ENCODE measurements at regions not wholly inside any gene's neighbourhood (a gene's known extent, or its start where the extent isn't known, plus 50 kb on each side); places are given as distances from the start of the nearest gene placed in this dataset.

DNA sequence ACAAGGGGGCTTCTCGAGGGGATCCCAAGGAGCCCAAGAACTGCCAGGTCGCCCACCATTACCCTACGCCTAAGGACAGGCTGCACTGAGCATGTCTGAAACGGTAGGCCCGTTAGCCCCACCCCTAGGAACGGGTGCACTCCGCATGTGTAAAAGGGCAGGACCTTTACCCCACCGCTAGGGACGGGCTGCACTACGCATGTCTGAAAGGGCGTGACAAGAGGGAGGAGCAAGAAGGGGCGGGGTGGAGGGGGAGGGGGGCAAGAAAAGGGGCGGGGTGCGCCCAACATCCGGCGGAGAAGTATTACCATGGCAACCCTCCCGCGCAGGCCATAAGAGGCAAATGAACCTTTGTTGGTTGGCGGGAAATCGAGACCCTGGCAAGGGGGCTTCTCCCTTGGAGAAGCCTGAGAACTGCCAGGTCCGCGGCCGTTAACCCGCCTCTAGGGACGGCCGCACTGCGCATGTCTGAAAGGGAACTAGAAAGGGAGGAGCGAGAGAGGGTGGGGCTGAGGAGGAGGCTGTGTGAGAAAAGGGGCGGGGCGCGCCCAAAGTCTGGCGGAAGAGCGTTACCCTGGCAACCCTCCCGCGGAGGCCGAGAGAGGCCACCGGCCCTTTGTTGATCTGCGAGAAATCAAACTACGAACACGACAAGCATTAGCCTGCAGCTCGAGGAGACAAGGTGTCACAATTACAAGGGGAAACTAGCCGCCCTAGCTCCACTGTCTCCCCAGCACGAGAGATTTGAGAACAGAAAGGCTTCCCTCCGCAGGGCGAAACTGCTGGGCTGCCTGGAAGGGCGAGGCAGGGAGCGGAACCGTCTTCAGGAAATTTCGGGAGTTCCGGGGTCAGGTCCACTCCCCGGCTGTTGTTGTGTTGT is 2046.8 kb downstream of the TP53TG3F start:
- Histone ChIP-seq H3K27me3 (no peaks in the 10 kb centered on the region), H3K9me3 (replicated peaks in 1 of 3) (no peaks in the 10 kb centered on the region), H3K36me3 (replicated peaks in 1 of 2) (no peaks in the 10 kb centered on the region), H3K4me3 (no peak overlapping the region), H3K4me1 (replicated peaks in 1 of 2) (no peaks in the 10 kb centered on the region), H3K27ac (no peak overlapping the region)
- no peak for DNase-seq
- intact Hi-C loops (cut with DNase I): no loop called here
- no peak for TF ChIP-seq POLR2A (IDR thresholded peaks at IDR 0.05)
- TF ChIP-seq, protein P1, sequence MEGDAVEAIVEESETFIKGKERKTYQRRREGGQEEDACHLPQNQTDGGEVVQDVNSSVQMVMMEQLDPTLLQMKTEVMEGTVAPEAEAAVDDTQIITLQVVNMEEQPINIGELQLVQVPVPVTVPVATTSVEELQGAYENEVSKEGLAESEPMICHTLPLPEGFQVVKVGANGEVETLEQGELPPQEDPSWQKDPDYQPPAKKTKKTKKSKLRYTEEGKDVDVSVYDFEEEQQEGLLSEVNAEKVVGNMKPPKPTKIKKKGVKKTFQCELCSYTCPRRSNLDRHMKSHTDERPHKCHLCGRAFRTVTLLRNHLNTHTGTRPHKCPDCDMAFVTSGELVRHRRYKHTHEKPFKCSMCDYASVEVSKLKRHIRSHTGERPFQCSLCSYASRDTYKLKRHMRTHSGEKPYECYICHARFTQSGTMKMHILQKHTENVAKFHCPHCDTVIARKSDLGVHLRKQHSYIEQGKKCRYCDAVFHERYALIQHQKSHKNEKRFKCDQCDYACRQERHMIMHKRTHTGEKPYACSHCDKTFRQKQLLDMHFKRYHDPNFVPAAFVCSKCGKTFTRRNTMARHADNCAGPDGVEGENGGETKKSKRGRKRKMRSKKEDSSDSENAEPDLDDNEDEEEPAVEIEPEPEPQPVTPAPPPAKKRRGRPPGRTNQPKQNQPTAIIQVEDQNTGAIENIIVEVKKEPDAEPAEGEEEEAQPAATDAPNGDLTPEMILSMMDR (IDR thresholded peaks at IDR 0.05): no peak
- WGBS, 4 donors: 48 to 64% (median 53%) methylated on average over 43 to 51 of the region's 51 CpGs

DNA sequence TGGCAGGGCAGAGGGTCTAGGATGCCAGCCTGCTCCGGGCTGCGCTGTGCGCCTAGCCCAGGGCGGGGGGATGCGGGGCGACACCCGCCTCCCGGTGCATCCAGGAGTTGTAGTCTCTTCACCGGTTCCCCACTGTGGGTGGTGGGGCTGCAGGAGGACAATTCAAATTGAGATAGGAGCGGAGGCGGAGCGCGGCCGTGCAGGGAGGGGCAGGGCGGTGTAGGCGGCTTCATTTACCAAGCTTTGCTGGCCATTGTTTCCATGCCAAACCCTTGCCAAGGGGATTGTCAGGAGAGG is 2047.4 kb downstream of the TP53TG3F start:
- DNase-seq: no peak
- no peak overlapping the region for H3K27ac ChIP-seq
- intact Hi-C loops (cut with DNase I): no loop called here
- H3K27me3 ChIP-seq: no peaks in the 10 kb centered on the region
- H3K36me3 ChIP-seq (replicated peaks in 1 of 2): no peaks in the 10 kb centered on the region
- no peak overlapping the region for H3K4me3 ChIP-seq
- TF ChIP-seq POLR2A (IDR thresholded peaks at IDR 0.05): no peak
- TF ChIP-seq, protein P1 (IDR thresholded peaks at IDR 0.05): no peak
- H3K9me3 ChIP-seq (replicated peaks in 1 of 3): no peaks in the 10 kb centered on the region
- H3K4me1 ChIP-seq (replicated peaks in 1 of 2): no peaks in the 10 kb centered on the region
- 47 to 74% (median 63%) methylated on average over 8 to 16 of the region's 16 CpGs for WGBS, 4 donors

DNA sequence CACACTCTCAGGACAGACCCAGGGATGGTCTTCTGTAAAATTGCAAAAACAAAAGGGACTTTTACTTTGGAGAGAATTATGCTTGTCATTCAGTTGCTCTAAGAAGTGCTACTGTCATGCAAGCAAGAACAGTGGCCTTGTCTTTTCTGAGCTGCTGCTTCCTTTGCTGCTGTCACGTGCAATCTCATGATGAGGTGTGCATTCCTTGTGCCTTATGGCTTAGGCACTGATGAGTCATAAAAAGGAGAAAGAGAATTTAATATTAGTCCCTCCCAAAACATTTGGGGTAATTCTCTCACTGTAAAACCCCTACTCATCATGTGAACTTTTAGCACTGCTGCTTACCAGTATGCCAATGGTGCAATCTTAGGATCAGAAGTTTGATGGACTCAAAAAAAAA is 2051.3 kb downstream of the TP53TG3F start:
- Histone ChIP-seq H3K4me3 (no peak overlapping the region), H3K9me3 (replicated peaks in 1 of 3) (no peaks in the 10 kb centered on the region), H3K27ac (no peak overlapping the region), H3K27me3 (no peaks in the 10 kb centered on the region), H3K36me3 (replicated peaks in 1 of 2) (no peaks in the 10 kb centered on the region), H3K4me1 (replicated peaks in 1 of 2) (no peaks in the 10 kb centered on the region)
- TF ChIP-seq, protein P1 (IDR thresholded peaks at IDR 0.05): no peak
- no peak for TF ChIP-seq POLR2A (IDR thresholded peaks at IDR 0.05)
- intact Hi-C loops (cut with DNase I): no loop called here
- no peak for DNase-seq
- 15 to 31% (median 28%) methylated on average over 1 of the region's 1 CpG for WGBS, 4 donors

DNA sequence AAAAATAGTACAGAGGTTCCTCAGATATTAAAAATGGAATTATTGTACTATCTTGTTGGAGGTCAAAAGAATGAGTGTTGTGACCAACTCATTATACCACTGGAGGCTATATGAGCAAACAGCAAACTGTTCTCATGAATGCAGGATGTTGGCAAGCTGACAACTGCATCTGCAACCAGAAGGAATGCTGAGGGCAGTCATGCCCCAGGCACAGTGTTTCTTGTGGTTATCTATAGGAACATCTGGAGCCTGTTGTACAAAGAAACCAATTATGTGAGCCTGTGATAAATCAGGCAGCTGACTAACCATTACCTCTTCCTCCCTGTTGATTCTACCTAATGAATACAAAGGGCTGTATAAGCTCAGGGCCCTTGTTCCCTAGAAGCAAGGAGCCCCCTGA is 2057.1 kb downstream of the TP53TG3F start:
- Histone ChIP-seq H3K36me3 (replicated peaks in 1 of 2) (no peaks in the 10 kb centered on the region), H3K27ac (no peak overlapping the region), H3K27me3 (no peaks in the 10 kb centered on the region), H3K4me1 (replicated peaks in 1 of 2) (no peaks in the 10 kb centered on the region), H3K9me3 (replicated peaks in 1 of 3) (no peaks in the 10 kb centered on the region), H3K4me3 (no peak overlapping the region)
- intact Hi-C loops (cut with DNase I): no loop called here
- DNase-seq: no peak
- TF ChIP-seq POLR2A (IDR thresholded peaks at IDR 0.05): no peak
- TF ChIP-seq, protein P1 (IDR thresholded peaks at IDR 0.05): no peak

Measured in adrenal gland (tissue), 9 donors.